ENCODE measurements at regions not wholly inside any gene's neighbourhood (a gene's known extent, or its start where the extent isn't known, plus 50 kb on each side); places are given as distances from the start of the nearest gene placed in this dataset.

DNA sequence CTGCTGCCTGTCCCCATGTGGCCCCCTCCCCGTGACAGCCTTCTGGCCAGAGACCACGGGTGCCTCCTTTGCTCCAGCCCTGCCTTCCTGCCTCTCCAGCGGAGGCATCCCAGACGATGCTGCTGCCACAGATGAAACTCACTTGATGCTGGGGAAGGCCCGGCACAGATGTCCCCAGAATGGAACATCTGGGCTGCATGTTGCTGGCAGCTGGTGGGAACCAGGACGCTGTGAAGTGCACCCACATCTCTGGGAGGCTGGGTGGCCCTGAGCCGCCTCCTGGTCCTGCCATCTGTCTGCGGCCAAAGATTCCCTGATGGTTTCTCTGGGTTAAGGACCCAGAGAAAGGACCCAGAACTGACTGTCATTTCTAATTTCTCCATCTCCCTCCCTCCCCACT is 51.9 kb upstream of the PTPRS start:
- no peak for DNase-seq

- DNase-seq, result no peak
Observed at GRCh38 chr19:5393088-5393487, 52.5 kb upstream of the PTPRS start.

DNA sequence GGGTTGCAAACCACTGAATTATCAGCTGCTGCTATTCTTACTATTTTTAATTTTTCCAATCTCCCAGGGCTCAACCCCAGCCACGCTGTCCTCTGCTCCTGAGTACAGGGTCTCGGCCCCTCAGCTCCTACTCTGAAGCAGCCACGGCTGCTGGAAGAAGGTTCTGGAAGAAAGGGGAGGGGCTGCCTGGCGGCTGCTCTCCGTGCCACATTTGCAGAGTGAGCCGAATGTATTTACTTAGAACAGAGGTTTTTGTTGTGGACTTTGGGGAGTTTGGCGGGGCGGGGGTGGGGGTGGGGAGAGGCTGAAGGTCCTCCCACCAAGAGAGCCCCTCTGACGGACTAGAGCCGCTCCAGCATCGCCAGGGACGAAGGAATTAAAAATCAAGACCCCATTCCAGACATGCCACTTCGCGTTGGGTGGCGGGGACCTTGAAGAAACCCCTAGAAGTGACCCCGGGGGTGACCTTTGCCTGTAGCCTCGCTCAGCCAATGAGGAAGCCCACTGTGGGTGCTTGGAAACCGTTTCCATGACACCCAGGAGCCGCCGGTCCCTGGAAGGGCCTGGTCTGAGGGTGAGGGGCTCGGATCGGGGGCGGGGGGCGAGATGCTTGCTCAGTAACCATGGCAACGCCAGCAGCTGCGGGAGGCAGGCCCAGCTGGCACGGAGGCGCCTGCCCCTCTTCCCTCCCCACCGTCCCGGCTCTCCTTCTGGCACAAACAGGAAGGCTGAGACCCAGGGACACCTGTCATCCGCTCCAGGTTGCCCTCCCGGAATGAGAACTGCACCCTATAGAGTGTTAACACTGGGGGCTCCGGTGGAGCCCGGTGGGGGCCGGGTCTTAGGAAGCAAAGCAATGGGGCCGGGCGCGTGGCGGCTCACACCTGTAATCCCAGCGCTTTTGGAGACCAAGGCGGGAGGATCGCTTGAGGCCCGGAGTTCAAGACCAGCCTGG is 54.2 kb upstream of the PTPRS start:
- no peak for DNase-seq

- no peak for DNase-seq
Observed at GRCh38 chr19:5395556-5395955, 54.9 kb upstream of the PTPRS start.

GRCh38 chr19:5396096-5396939 is 55.7 kb upstream of the PTPRS start:
- DNase-seq, result no peak

DNA sequence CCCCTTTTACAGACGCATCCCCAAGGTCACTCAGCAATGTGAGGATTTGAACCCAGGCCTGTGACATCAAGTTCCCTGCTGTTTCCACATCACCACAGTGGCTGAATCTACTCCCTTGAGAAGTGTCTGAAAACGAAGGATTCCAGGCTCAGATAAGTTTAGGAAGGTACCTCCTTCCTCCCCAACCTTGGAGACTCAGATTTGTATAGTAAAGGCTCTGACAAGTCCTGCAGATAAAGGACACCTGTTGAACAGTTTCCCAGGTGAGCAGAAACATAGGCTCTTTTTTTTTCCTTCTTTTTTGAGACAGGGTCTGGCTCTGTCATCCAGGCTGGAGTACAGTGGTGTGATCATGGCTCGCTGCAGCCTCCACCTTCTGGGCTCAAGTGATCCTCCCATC is 56.4 kb upstream of the PTPRS start:
- no peak for DNase-seq

GRCh38 chr19:5397804-5398692 is 57.2 kb upstream of the ZNRF4 start:
- DNase-seq, result peak; percentile 53

DNA sequence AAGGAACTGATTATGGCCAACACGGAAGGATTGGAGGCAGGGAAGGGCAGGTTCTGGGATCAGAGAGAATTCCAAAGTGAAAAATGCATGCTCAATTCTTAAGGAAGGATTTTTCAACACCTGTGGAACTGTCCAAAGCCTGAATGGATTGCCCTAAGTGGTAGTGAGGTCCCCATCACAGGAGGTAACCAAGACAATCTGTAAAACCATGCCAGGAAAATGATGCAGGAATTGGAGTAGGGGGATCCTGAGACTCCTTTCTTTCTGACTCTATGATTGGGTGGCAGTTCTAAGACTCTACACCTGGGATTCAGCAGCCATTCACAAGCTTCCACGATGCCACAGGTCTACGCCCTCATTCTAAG is 56.5 kb upstream of the ZNRF4 start:
- no peak for DNase-seq

- peak; percentile 92 for DNase-seq
Observed at GRCh38 chr19:5403968-5404640, 51.1 kb upstream of the ZNRF4 start.

All from hematopoietic multipotent progenitor cell treated with erythropoietin and hydrocortisone succinate and interleukin-3 and kit ligand, for 6 days (in vitro differentiated cells).